ENCODE measurements at regions not wholly inside any gene's neighbourhood (a gene's known extent, or its start where the extent isn't known, plus 50 kb on each side); places are given as distances from the start of the nearest gene placed in this dataset.

- DNase-seq: no peak
Measured at GRCh38 chr16:51565184-51565583, 414.1 kb upstream of the SALL1 start.

- DNase-seq: no peak
Measured at GRCh38 chr16:51562891-51563290, 411.8 kb upstream of the SALL1 start.

GRCh38 chr16:51559901-51560300 lies 408.8 kb upstream of the SALL1 start:
- DNase-seq: no peak

- no peak for DNase-seq
Measured at GRCh38 chr16:51557670-51558069, 406.6 kb upstream of the SALL1 start.

GRCh38 chr16:51556694-51557340 lies 405.7 kb upstream of the SALL1 start:
- no peak for DNase-seq

- no peak for DNase-seq
Measured at GRCh38 chr16:51553910-51554309, 402.8 kb upstream of the SALL1 start.

GRCh38 chr16:51553314-51553713 lies 402.2 kb upstream of the SALL1 start:
- no peak for DNase-seq

GRCh38 chr16:51550800-51551347 lies 399.8 kb upstream of the SALL1 start:
- no peak for DNase-seq

GRCh38 chr16:51549836-51550235 lies 398.8 kb upstream of the SALL1 start:
- DNase-seq: no peak

- DNase-seq: no peak
Measured at GRCh38 chr16:51545951-51546350, 394.9 kb upstream of the SALL1 start.

- no peak for DNase-seq
Measured at GRCh38 chr16:51544851-51545467, 393.9 kb upstream of the SALL1 start.

- DNase-seq: no peak
Measured at GRCh38 chr16:51543971-51544370, 392.9 kb upstream of the SALL1 start.

- no peak for DNase-seq
Measured at GRCh38 chr16:51542981-51543815, 392.1 kb upstream of the SALL1 start.

- no peak for DNase-seq
Measured at GRCh38 chr16:51540259-51540658, 389.2 kb upstream of the SALL1 start.

- no peak for DNase-seq
Measured at GRCh38 chr16:51538707-51539498, 387.8 kb upstream of the SALL1 start.

GRCh38 chr16:51535591-51535990 lies 384.5 kb upstream of the SALL1 start:
- DNase-seq: no peak

- no peak for DNase-seq
Measured at GRCh38 chr16:51532551-51532950, 381.5 kb upstream of the SALL1 start.

GRCh38 chr16:51531271-51531670 lies 380.2 kb upstream of the SALL1 start:
- DNase-seq: no peak

GRCh38 chr16:51527349-51527748 lies 376.3 kb upstream of the SALL1 start:
- no peak for DNase-seq

- no peak for DNase-seq
Measured at GRCh38 chr16:51526621-51527020, 375.6 kb upstream of the SALL1 start.

GRCh38 chr16:51524555-51525373 lies 373.7 kb upstream of the SALL1 start:
- DNase-seq: peak; percentile 13 to 37

- DNase-seq: no peak
Measured at GRCh38 chr16:51524070-51524469, 373.0 kb upstream of the SALL1 start.

All from hippocampal formation (tissue), 2 donors.